HEK293 (cell line): ENCODE measurements at regions not wholly inside any gene's neighbourhood (a gene's known extent, or its start where the extent isn't known, plus 50 kb on each side); places are given as distances from the start of the nearest gene placed in this dataset.

Experiments
- CTCF ChIP-seq: fragments of 450-650 bp; formaldehyde crosslinking; IDR thresholded peaks from 2 replicates; pipeline ENCODE4 v1.5.1; 2016; ENCODE audit warnings: missing biosample characterization, missing genetic modification characterization
- KLF1 ChIP-seq: fragments of 450-650 bp; formaldehyde crosslinking; IDR thresholded peaks from 2 replicates; pipeline ENCODE4 v1.5.1; 2016; ENCODE audit warnings: missing biosample characterization, missing genetic modification characterization
- REST ChIP-seq: fragments of 450-650 bp; formaldehyde crosslinking; IDR thresholded peaks from 2 replicates; pipeline ENCODE4 v1.5.1; 2016; ENCODE audit warnings: missing biosample characterization, missing genetic modification characterization
- YY1 ChIP-seq: fragments of 450-650 bp; formaldehyde crosslinking; IDR thresholded peaks from 2 replicates; pipeline ENCODE4 v1.5.1; 2018; ENCODE audit warnings: missing biosample characterization, missing genetic modification characterization
- ZBTB49 ChIP-seq: fragments of 450-650 bp; formaldehyde crosslinking; IDR thresholded peaks from 2 replicates; pipeline ENCODE4 v1.5.1; 2016; ENCODE audit warnings: missing biosample characterization, missing genetic modification characterization, low read depth
- ZNF19 ChIP-seq: fragments of 450-650 bp; formaldehyde crosslinking; IDR thresholded peaks from 2 replicates; pipeline ENCODE4; 2016; ENCODE audit warnings: missing biosample characterization, missing genetic modification characterization, low read depth
- ZNF274 ChIP-seq, 2 experiments: fragments of 200-500 bp in 1 of 2; fragments of 450-650 bp in 1 of 2; sonication (Bioruptor generic) in 1 of 2; formaldehyde crosslinking in 1 of 2; IDR thresholded peaks; 2 replicates each; pipeline versions ENCODE4 v1.5.1 to v1.6.1; 2014 to 2016; ENCODE audit warnings: borderline replicate concordance in 1 of 2, inconsistent platforms in 1 of 2, low read length in 1 of 2, missing biosample characterization in 1 of 2, missing genetic modification characterization in 1 of 2
- ZNF580 ChIP-seq: fragments of 450-650 bp; formaldehyde crosslinking; IDR thresholded peaks from 2 replicates; pipeline ENCODE4 v1.5.1; 2016; ENCODE audit warnings: missing biosample characterization, missing genetic modification characterization
- ZNF670 ChIP-seq: fragments of 450-650 bp; formaldehyde crosslinking; IDR thresholded peaks from 2 replicates; pipeline ENCODE4 v1.5.1; 2016; ENCODE audit warnings: missing biosample characterization, missing genetic modification characterization, low read depth
- ZNF76 ChIP-seq: fragments of 450-650 bp; formaldehyde crosslinking; IDR thresholded peaks from 2 replicates; pipeline ENCODE4; 2016; ENCODE audit warnings: low read depth, missing biosample characterization, missing genetic modification characterization, borderline replicate concordance

GRCh38 chr5:56307714-56308333, 74.7 kb upstream of the ANKRD55 start:
- TF ChIP-seq ZBTB49 (tag by site-specific recombination) = no peak
- no peak for TF ChIP-seq ZNF274 (IDR thresholded peaks at IDR 0.05; ENCODE audit: low read length)
- no peak for TF ChIP-seq ZNF274 (tag by site-specific recombination; IDR thresholded peaks at IDR 0.05; ENCODE audit: borderline replicate concordance)
- TF ChIP-seq KLF1 (tag by site-specific recombination) = no peak
- no peak for TF ChIP-seq REST (tag by site-specific recombination)
- TF ChIP-seq CTCF (tag by site-specific recombination) = no peak
- TF ChIP-seq ZNF580 (tag by site-specific recombination) = no peak
- no peak for TF ChIP-seq ZNF76
- no peak for TF ChIP-seq ZNF670 (tag by site-specific recombination)
- no peak for TF ChIP-seq ZNF19 (tag by site-specific recombination)
- TF ChIP-seq YY1 (tag by site-specific recombination) = no peak
